ENCODE measurements at regions not wholly inside any gene's neighbourhood (a gene's known extent, or its start where the extent isn't known, plus 50 kb on each side); places are given as distances from the start of the nearest gene placed in this dataset.

- DNase-seq (ENCODE audit: low read depth) = no peak
These were observed 71.2 kb upstream of the TMEM164 start for GRCh38 chrX:109931677-109932076.

GRCh38 chrX:109934434-109934833 is 68.5 kb upstream of the TMEM164 start:
- no peak for DNase-seq (ENCODE audit: low read depth)

GRCh38 chrX:109934935-109935334 is 68.0 kb upstream of the TMEM164 start:
- DNase-seq (ENCODE audit: low read depth) = no peak

- DNase-seq (ENCODE audit: low read depth) = no peak
These were observed 66.8 kb upstream of the TMEM164 start for GRCh38 chrX:109936114-109936513.

- no peak for DNase-seq (ENCODE audit: low read depth)
These were observed 66.3 kb upstream of the TMEM164 start for GRCh38 chrX:109936598-109936997.

GRCh38 chrX:109939498-109939897 is 63.4 kb upstream of the TMEM164 start:
- DNase-seq (ENCODE audit: low read depth) = no peak

GRCh38 chrX:109940411-109940810 is 62.5 kb upstream of the TMEM164 start:
- no peak for DNase-seq (ENCODE audit: low read depth)

GRCh38 chrX:109943092-109943739 is 59.7 kb upstream of the TMEM164 start:
- no peak for DNase-seq (ENCODE audit: low read depth)

- no peak for DNase-seq (ENCODE audit: low read depth)
These were observed 59.2 kb upstream of the TMEM164 start for GRCh38 chrX:109943740-109944092.

- no peak for DNase-seq (ENCODE audit: low read depth)
These were observed 50.9 kb upstream of the TMEM164 start for GRCh38 chrX:109952050-109952449.

GRCh38 chrX:109952985-109953905 is 49.7 kb upstream of the TMEM164 start:
- no peak for DNase-seq (ENCODE audit: low read depth)

Measured in non-pigmented ciliary epithelial cell (primary cell).